ENCODE measurements at regions not wholly inside any gene's neighbourhood (a gene's known extent, or its start where the extent isn't known, plus 50 kb on each side); places are given as distances from the start of the nearest gene placed in this dataset.

GRCh38 chr5:118616281-118616680 lies 372.1 kb downstream of the DTWD2 start:
- no peak overlapping the region for H3K4me3 Mint-ChIP-seq
- no peaks in the 10 kb centered on the region for H3K4me1 Mint-ChIP-seq
- H3K27me3 ChIP-seq (ENCODE audit: insufficient read depth, low read length): no peaks in the 10 kb centered on the region

More at GRCh38 chr5:118616281-118616680, 372.1 kb downstream of the DTWD2 start:
- H4K20me1 ChIP-seq (ENCODE audit: control insufficient read depth, insufficient read depth, insufficient read length): no peaks in the 10 kb centered on the region
- Mint-ChIP-seq H3K27me3 (ENCODE audit: low read depth) (no peaks in the 10 kb centered on the region), H3K27ac (no peak overlapping the region), H3K36me3 (ENCODE audit: insufficient read depth in 1 of 3, low read depth in 3 of 3) (no peaks in the 10 kb centered on the region), H3K9me3 (no peaks in the 10 kb centered on the region)
- no peak overlapping the region for H3K4ac ChIP-seq (ENCODE audit: low read depth, low read length)
- H3K23me2 ChIP-seq (ENCODE audit: insufficient read length, low read depth, low read length, poor library complexity, severe bottlenecking): no peaks in the 10 kb centered on the region
- H3K79me1 ChIP-seq (ENCODE audit: insufficient read depth, low read depth, low read length, poor library complexity, severe bottlenecking): no peaks in the 10 kb centered on the region
- no peak overlapping the region for H2BK5ac ChIP-seq (ENCODE audit: insufficient read length, low read length)
- no peak overlapping the region for H3K18ac ChIP-seq (ENCODE audit: insufficient read length, low read depth, low read length)
- H3K14ac ChIP-seq (ENCODE audit: insufficient read depth, low read length): no peak overlapping the region
- no peak overlapping the region for H3K4me2 ChIP-seq (ENCODE audit: insufficient read depth, insufficient read length, low read length)
- no peak overlapping the region for H2AFZ ChIP-seq (ENCODE audit: low read length)
- no CpG with 5 or more reads among the region's 2 CpGs for WGBS (ENCODE audit: extremely low coverage, insufficient read length, low lambda C conversion rate)
- H3T11ph ChIP-seq (ENCODE audit: low read length): no peak overlapping the region
- H2BK20ac ChIP-seq (ENCODE audit: low read depth, low read length, poor library complexity, severe bottlenecking): no peak overlapping the region
- no peak for TF ChIP-seq CTCF (conservative IDR thresholded peaks at IDR 0.05)
- no peak overlapping the region for H3K27ac ChIP-seq (ENCODE audit: insufficient read length, low read depth, low read length)
- no peaks in the 10 kb centered on the region for H3K9me3 ChIP-seq (ENCODE audit: control insufficient read depth, low read depth, low read length)
- no peak overlapping the region for H3K23ac ChIP-seq (ENCODE audit: insufficient read length, low read depth, low read length)
- no peak overlapping the region for H4K91ac ChIP-seq (ENCODE audit: insufficient read length, low read depth, low read length)
- H4K5ac ChIP-seq (ENCODE audit: insufficient read length, low read depth, low read length): no peak overlapping the region
- no peak overlapping the region for H2AK5ac ChIP-seq (ENCODE audit: insufficient read length, low read length)
- H2BK120ac ChIP-seq (ENCODE audit: low read depth, low read length, poor library complexity, severe bottlenecking): no peak overlapping the region
- no peak overlapping the region for H3K9ac ChIP-seq (ENCODE audit: extremely low read depth, insufficient read length, low read length)
- H2BK12ac ChIP-seq (ENCODE audit: insufficient read length, low read depth, low read length): no peak overlapping the region
- no peaks in the 10 kb centered on the region for H3K79me2 ChIP-seq (ENCODE audit: insufficient read depth, low read length)
- no peaks in the 10 kb centered on the region for H3K4me1 ChIP-seq (ENCODE audit: insufficient read depth, low read length)
- H3K56ac ChIP-seq (ENCODE audit: insufficient read length, low read depth, low read length): no peak overlapping the region
- no peak overlapping the region for H4K8ac ChIP-seq (replicated peaks; ENCODE audit: insufficient read length, low read depth, low read length)
- no peak for DNase-seq
- H2BK15ac ChIP-seq (ENCODE audit: low read depth, low read length): no peak overlapping the region
